GM18519 (cell line): ENCODE measurements at regions not wholly inside any gene's neighbourhood (a gene's known extent, or its start where the extent isn't known, plus 50 kb on each side); places are given as distances from the start of the nearest gene placed in this dataset.

Source experiments
- ATAC-seq: cut with Tn5 transposase; IDR thresholded peaks from one replicate; pipeline ENCODE4 v1.9.1; 2021; ENCODE audit warnings: mild to moderate bottlenecking, moderate library complexity; ENCODE audit not compliant: unreplicated experiment, low FRiP score

- ATAC-seq: no peak
Observed at GRCh38 chr9:105911104-105911911, 217.0 kb downstream of the TMEM38B start.

DNA sequence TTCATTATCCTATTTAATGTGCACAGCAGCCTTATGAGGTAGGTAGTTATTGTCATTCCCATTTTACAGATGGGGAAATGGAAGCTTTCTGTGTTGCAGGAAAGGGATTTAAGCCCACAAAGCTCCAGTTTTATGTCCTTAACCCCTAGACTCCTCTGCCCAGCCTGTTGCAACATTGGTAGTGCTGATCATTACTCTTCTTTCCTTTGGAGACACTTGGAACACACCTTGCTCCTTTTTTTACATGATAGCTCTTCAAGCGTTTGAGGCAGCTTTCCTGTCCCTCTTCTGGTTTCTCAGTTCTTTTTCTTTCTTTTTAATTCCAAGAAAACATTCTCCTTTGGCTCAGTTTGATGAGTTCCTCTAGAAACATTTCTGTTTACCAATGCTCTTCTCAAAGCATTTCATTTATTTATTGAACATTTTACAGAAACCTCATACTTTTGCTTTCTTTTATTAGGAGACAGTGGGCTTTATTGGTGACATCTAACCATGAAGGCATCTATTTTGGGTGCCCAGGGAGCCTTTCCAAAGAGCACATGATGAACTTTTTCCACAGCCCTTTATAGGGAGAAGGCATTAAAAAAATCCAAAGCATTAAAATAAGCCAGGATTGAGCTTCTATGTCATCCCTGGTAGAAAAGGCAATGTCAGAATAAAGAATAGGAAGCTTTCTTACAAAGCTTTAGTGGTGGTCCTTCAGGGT lies 218.0 kb downstream of the TMEM38B start:
- ATAC-seq: no peak

DNA sequence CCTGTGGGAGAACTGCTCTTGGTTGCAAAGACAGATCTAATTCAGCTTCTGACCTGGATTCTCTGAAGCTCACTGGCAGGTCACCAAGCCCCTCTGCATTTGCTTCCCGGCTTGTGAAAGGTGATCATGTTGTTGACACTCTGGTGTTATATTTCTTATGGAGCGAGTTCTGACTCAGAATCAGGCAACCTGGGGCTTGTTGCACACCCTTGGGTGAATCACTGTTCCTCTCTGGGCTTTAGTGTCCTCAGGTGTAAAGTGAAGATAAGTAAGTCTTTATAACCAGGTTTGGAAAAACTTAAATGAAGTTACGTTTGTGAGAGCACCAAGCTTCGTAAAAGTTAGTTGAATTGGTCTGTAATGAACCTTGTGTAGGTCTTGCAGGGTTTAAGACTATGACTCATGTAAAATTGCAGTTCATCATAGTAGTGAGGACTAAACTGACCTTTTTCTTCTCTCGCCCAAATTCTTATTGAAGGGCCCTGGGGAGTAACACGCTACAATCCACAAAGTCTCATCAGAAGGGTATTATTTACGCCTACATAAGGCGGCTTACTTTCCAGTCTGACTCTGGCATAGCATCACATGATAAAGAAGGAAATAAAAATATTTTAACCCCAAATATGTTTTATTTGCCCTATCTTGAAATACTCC lies 218.6 kb downstream of the TMEM38B start:
- no peak for ATAC-seq

DNA sequence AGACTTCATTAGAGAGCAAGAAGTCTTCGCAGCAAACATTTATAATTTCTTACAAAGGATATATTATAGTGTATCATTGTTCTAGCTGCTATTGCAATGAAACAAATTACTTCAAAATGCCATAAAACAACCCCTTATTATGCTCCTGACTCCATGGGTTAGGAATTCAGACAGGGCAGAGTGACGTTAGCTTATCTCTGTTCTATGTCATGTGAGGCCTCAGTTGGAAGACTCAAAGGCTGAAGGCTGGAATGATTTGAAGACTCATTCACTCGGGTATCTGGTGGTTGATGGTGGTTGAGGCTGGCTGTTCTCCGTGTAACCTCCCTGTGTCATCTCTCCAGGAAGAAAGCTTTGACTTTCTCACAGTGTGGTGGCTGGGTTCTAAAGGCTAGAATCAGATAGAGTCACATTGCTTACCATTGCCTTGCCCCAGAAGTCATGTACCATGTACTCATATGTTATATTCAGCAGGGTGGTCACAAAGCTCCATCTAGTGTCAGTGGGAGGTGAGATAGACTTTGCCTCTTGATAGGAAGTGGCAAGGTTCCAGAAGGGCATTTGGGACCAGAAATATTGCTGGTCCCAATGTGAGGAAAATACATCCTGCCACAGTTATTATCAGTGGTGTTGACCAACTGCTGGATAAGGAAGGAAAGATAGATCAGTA lies 226.9 kb downstream of the TMEM38B start:
- ATAC-seq: no peak

- ATAC-seq: no peak
Observed at GRCh38 chr9:105928416-105928815, 234.1 kb downstream of the TMEM38B start.

- no peak for ATAC-seq
Observed at GRCh38 chr9:105930011-105930627, 235.8 kb downstream of the TMEM38B start.

DNA sequence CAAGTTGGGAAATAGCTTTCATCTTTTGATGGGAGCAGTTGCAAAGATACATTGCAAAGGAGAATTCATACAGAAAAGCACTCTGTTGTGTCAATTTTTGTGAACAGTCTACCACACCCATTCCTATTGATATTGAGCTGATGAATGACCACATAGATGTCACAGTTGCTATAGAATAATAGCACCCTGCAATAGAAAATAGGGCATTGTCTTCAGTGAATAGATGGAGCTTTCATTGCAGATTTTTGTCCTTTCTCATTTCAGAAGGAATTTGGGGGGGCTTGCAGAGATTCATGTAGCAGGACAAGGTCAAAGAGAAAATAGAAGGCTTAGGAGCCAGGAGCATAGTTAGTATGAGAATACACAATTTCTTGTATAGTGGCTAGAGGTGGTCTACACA lies 237.9 kb downstream of the TMEM38B start:
- ATAC-seq: no peak

DNA sequence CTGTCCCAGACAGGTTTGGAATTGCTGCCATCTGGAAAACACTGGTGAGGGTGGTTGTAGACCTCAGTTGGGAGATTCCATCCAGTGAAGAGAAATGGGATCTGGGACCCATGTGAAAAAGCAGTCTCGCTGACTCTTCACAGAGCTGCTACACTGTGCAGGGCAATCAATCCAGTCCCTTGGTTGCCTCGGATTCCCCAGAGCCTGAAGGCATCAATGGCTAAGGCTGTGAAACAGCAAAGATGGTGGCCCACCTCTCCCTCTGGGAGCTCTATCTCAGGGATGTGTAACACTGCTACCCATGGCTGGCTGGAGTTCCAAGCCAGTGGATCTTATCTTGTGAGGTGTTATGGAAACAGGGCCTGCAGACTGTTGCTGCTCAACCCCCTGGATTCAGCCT lies 256.1 kb downstream of the TMEM38B start:
- ATAC-seq: no peak

DNA sequence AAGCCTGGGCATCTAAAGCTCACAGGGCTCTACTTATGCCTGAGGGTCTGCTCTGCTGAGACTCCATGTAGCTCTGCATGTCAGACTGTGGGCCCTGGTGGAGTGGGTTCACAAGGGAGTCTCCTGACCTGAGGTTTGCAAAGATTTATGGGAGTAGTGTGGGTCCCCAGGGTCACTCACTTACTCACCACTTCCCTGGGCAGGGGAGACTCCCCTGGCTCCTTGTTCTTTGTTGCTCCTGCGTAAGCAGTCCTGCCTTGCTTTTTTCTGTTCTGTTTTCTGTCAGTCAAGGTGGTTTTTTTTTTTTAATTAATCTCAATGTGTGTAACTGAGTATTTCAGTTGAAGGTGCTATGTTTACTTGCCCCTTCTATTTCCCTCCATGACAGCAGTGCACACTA lies 256.6 kb downstream of the TMEM38B start:
- no peak for ATAC-seq

DNA sequence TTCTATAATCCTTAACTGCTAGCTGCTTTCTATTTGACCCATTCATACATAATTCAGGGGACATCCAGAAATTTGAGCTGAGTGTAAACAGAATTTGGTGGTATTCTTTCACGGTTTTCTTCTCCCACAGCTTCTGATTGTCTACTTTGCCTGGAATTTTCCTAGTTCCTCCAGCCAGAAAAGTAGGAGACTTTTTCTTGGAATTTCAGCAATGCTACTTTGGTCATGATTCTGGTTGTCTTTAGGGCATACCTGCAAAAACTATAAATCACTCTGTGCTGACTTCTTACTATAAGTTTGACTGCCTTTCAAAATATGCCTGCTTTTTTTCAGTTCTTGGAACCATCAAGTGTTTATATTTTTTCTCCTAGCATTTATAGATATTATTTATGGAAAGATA lies 260.2 kb downstream of the TMEM38B start:
- ATAC-seq: no peak

DNA sequence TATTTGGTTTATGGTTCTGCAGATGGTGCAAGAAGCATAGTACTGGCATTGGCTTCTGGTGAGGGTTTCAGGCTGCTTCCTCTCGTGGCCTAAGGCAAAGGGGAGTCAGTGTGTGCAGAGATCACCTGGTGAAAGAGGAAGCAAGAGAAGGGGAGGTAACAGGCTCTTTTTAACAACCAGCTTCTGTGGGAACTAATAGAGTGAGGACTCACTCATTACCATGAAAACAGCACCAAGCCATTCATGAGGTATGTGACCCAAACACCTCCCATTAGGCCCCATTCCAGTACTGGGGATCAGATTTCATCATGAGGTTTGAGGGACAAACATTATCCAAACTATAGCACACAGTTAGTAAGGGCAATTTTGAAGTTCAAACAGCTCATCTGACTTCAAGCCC lies 263.5 kb downstream of the TMEM38B start:
- ATAC-seq: peak; percentile 48

GRCh38 chr9:105958587-105958986 lies 264.2 kb downstream of the TMEM38B start:
- no peak for ATAC-seq

- no peak for ATAC-seq
Observed at GRCh38 chr9:105959531-105959930, 265.2 kb downstream of the TMEM38B start.

DNA sequence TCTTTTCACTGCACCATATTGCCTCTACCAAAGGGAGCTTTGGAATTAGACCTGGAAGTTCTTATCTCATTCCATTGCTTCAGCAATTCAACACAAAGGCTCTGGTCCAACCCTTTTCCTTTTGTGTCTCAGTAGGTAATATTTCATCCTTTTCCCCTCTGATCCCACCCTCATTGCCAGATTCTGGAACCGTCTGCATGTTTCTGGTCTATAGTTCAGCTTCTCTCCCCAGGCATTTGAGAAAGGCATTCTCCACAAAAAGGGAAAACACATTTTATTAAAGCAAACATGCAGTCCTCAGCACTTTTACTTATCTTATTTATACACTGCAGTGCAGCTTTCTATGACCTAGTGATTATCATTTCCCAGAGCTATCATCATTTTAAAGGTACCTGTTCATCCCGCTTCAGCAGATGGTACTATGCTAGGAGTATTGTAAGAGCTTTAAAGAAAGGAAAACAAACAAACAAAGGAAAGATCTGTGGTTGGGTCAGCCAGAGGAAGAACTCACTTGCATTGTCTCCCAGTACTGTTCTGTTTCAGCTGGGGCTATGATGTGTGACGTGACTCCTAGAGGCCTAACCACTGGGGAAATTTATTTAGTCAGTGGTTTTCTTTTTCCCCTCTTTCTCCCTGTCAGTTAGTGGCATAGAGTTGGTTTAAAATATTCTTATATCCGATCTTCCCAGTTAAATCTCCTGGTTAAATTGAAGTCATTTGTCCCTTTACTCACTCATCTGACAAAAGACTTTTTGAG lies 269.2 kb downstream of the TMEM38B start:
- ATAC-seq: no peak

DNA sequence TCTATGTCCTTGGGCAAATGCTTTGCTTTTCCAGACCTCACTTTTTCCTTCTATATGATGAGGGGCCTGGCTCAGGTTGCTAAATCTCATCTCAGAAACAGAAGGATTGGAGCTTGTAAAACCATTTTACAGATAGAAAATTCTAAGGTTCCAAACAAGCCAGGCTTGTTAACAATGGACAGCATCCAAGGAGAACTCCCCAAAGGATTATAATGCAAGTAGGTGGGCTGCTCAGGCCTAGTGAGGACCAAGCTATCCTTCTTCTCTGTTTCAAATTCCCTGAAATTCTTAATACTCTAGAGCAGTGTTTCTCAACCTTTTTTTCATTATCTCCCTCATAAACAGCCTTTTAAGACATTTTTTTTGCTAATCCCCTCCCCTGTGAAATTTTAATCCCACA lies 269.8 kb downstream of the TMEM38B start:
- ATAC-seq: no peak

DNA sequence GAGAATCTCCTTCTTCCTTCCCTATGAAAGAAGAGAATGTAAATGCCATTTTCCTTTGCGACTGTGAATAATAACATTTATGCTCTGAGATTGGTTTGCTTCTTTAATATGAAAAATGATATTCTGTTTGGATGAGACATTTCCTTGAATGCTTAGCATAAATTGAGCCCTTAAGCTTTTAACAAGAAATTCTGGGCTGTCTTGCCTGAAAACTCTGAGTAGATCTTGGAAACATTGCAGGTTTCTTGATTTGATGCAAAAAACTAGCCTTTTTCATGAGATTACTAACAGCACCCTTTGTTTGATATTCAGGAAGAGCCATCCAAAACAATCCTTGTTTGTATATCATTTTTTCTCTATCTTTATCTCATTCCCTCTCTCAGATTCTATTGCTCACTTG lies 272.5 kb downstream of the TMEM38B start:
- ATAC-seq: no peak

DNA sequence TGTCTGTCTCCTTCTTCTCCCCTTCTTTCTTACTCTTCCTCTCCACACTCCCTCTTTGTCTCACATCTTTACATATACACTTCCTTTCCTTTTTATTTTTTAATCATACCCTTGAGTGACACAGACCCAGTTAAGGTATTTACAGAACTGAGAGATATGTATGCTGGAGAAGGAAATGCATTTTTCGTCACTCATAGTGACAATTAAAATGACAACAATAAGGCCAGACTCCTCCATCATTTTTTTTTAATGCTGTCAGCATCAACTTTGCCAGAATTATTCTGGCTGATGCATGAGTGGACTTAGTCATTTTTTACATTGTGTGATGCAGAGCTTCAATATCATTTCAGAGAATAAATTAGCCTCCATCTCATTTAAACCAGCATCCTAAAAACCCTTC lies 272.9 kb downstream of the TMEM38B start:
- no peak for ATAC-seq

- ATAC-seq: no peak
Observed at GRCh38 chr9:105967797-105968196, 273.5 kb downstream of the TMEM38B start.

DNA sequence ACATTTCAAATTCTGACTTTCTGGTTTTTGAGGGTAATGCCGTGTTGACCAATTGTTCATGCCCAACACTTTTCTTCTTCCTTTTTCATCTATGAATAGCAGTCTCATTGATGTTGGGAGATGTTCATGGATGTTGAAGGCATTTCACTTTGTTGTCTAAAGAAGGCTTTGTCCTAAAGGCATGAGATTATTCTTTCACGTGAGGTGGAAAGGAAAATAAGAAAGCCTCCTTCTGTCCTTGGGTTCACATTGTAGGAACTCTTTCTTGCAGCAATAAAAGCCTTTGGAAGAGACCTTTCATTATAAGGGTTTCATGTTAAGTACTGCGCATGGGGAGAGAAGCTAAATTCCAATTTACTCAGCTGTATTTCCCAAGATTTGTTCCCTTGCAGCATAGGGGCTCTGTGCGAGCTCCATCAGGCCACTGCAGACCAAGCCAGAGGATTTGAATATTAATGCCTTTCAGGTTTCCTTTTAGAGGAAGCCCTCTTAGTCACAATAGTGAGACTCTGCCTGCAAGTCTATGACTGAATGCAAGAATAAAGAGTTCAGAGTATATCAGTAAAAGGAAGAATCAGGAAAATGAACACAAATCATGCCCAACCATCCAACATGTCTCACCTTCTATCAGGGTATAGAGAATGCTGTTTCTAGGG lies 274.6 kb downstream of the TMEM38B start:
- ATAC-seq: no peak
